ENCODE measurements at regions not wholly inside any gene's neighbourhood (a gene's known extent, or its start where the extent isn't known, plus 50 kb on each side); places are given as distances from the start of the nearest gene placed in this dataset.

DNA sequence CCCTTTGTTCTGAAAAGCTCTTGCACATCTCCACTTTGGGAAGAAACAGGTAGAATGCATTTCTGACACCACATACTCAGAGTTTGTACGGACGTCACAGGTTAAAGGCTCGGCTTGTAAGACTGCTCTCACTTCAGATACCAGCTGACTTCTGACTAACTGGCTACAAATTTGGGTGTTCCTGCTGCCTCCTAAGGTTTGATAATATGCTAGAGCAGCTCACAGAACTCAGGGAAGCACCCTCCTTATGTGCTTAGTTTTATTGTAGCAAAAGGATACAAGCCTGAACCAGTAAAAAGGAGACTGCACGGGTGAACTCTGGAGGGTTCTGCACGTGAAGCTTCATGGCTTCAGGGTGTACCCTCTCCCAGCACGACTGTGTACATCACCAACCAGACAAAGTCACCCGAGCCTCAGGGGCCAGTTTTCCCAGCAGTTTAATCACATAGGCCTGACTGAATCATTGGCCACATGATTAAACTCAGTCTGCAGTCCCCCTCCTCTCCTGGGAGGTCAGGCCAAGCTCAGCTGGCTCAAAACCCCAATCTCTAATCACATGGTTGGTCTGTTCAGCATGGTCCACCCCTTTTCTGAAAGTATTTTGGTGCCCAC, 749.5 kb upstream of the RAB6C start:
- H3K4me1 ChIP-seq (ENCODE audit: insufficient read depth, low read length, poor library complexity, severe bottlenecking) = no peaks in the 10 kb centered on the region
- TF ChIP-seq, protein P1, sequence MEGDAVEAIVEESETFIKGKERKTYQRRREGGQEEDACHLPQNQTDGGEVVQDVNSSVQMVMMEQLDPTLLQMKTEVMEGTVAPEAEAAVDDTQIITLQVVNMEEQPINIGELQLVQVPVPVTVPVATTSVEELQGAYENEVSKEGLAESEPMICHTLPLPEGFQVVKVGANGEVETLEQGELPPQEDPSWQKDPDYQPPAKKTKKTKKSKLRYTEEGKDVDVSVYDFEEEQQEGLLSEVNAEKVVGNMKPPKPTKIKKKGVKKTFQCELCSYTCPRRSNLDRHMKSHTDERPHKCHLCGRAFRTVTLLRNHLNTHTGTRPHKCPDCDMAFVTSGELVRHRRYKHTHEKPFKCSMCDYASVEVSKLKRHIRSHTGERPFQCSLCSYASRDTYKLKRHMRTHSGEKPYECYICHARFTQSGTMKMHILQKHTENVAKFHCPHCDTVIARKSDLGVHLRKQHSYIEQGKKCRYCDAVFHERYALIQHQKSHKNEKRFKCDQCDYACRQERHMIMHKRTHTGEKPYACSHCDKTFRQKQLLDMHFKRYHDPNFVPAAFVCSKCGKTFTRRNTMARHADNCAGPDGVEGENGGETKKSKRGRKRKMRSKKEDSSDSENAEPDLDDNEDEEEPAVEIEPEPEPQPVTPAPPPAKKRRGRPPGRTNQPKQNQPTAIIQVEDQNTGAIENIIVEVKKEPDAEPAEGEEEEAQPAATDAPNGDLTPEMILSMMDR (conservative IDR thresholded peaks at IDR 0.05; ENCODE audit: low read depth, low read length) = no peak
- TF ChIP-seq EZH2 (IDR thresholded peaks at IDR 0.05; ENCODE audit: borderline replicate concordance, low read depth, low read length, poor library complexity, severe bottlenecking) = no peak
- H3K4me3 ChIP-seq (ENCODE audit: low read depth, low read length, poor library complexity, severe bottlenecking) = no peak overlapping the region
- H3K36me3 ChIP-seq (ENCODE audit: insufficient read depth, low read length, poor library complexity, severe bottlenecking) = no peaks in the 10 kb centered on the region
- POLR2A ChIA-PET (ENCODE audit: low non-redundant PET) = no interaction called here
- intact Hi-C loops (cut with micrococcal nuclease; ENCODE audit: unreplicated experiment) = no loop called here
- H3K27ac ChIP-seq (ENCODE audit: low read depth, low read length, poor library complexity, severe bottlenecking) = no peak overlapping the region
- H3K27me3 ChIP-seq (replicated peaks; ENCODE audit: insufficient read depth, low read depth, low read length, poor library complexity) = peaks cover 4% of the 10 kb centered on the region
- DNase-seq (ENCODE audit: low spot score) = no peak
- CTCF ChIA-PET = no interaction called here
- no TSS peak for BruUV-seq (replicated peaks)
- H3K9me3 ChIP-seq (ENCODE audit: low read depth, low read length, poor library complexity, severe bottlenecking) = no peaks in the 10 kb centered on the region

DNA sequence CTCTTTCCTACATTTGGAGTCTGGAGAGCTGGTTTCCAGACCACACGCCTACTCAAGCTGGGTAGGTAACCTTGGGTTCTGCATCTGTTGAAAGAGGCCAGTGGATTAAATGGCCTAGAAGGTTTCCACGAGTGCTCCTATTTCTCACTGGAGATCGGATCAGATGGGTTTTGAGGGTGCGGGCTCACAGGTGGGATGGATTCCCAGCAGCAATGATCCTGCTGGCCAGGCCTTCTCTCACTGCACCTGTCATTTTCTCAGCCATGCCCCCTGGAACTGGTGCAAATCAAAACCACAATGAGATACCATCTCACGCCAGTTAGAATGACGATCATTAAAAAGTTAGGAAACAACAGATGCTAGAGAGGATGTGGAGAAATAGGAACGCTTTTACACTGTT, 747.5 kb upstream of the RAB6C start:
- no peaks in the 10 kb centered on the region for H3K36me3 ChIP-seq (ENCODE audit: insufficient read depth, low read length, poor library complexity, severe bottlenecking)
- intact Hi-C loops (cut with micrococcal nuclease; ENCODE audit: unreplicated experiment) = no loop called here

DNA sequence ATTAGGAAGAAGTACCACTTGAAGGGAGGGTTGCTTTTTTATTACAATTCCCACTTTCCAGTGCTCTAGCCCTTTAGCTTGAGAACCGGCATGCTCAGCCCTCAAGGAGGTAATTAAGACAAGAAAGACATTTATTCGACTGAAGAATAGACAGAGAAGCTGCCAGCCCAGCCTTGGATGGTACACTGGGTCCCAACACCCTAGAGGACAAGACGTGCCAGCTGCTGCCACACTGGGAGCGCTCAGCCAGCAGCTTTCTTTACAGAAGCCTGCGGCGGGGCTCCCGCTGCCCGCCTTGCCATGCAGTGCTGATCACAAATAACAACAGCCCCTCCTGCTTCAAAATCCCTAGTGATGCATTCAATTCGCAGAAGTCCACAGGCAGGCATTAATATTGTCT, 746.3 kb upstream of the RAB6C start:
- no peaks in the 10 kb centered on the region for H3K27me3 ChIP-seq (replicated peaks; ENCODE audit: insufficient read depth, low read depth, low read length, poor library complexity)
- no peaks in the 10 kb centered on the region for H3K9me3 ChIP-seq (ENCODE audit: low read depth, low read length, poor library complexity, severe bottlenecking)
- no TSS peak for BruUV-seq (replicated peaks)
- intact Hi-C loops (cut with micrococcal nuclease; ENCODE audit: unreplicated experiment) = no loop called here
- no peaks in the 10 kb centered on the region for H3K4me1 ChIP-seq (ENCODE audit: insufficient read depth, low read length, poor library complexity, severe bottlenecking)
- no peak for DNase-seq (ENCODE audit: low spot score)
- no peak overlapping the region for H3K4me3 ChIP-seq (ENCODE audit: low read depth, low read length, poor library complexity, severe bottlenecking)
- ChIA-PET CTCF (no interaction called here), POLR2A (ENCODE audit: low non-redundant PET) (no interaction called here)
- H3K36me3 ChIP-seq (ENCODE audit: insufficient read depth, low read length, poor library complexity, severe bottlenecking) = no peaks in the 10 kb centered on the region
- H3K27ac ChIP-seq (ENCODE audit: low read depth, low read length, poor library complexity, severe bottlenecking) = no peak overlapping the region
- TF ChIP-seq, protein P1 (conservative IDR thresholded peaks at IDR 0.05; ENCODE audit: low read depth, low read length) = no peak
- no peak for TF ChIP-seq EZH2 (IDR thresholded peaks at IDR 0.05; ENCODE audit: borderline replicate concordance, low read depth, low read length, poor library complexity, severe bottlenecking)

More for the DNA sequence above, 747.5 kb upstream of the RAB6C start:
- no peak for DNase-seq (ENCODE audit: low spot score)
- Histone ChIP-seq H3K4me1 (ENCODE audit: insufficient read depth, low read length, poor library complexity, severe bottlenecking) (no peaks in the 10 kb centered on the region), H3K4me3 (ENCODE audit: low read depth, low read length, poor library complexity, severe bottlenecking) (no peak overlapping the region), H3K27me3 (replicated peaks; ENCODE audit: insufficient read depth, low read depth, low read length, poor library complexity) (no peaks in the 10 kb centered on the region), H3K27ac (ENCODE audit: low read depth, low read length, poor library complexity, severe bottlenecking) (no peak overlapping the region), H3K9me3 (ENCODE audit: low read depth, low read length, poor library complexity, severe bottlenecking) (no peaks in the 10 kb centered on the region)
- ChIA-PET POLR2A (ENCODE audit: low non-redundant PET) (no interaction called here), CTCF (no interaction called here)
- no TSS peak for BruUV-seq (replicated peaks)
- TF ChIP-seq, protein P1 (conservative IDR thresholded peaks at IDR 0.05; ENCODE audit: low read depth, low read length) = no peak
- TF ChIP-seq EZH2 (IDR thresholded peaks at IDR 0.05; ENCODE audit: borderline replicate concordance, low read depth, low read length, poor library complexity, severe bottlenecking) = no peak

All from A673 (cell line).